ENCODE measurements at regions not wholly inside any gene's neighbourhood (a gene's known extent, or its start where the extent isn't known, plus 50 kb on each side); places are given as distances from the start of the nearest gene placed in this dataset.

DNA sequence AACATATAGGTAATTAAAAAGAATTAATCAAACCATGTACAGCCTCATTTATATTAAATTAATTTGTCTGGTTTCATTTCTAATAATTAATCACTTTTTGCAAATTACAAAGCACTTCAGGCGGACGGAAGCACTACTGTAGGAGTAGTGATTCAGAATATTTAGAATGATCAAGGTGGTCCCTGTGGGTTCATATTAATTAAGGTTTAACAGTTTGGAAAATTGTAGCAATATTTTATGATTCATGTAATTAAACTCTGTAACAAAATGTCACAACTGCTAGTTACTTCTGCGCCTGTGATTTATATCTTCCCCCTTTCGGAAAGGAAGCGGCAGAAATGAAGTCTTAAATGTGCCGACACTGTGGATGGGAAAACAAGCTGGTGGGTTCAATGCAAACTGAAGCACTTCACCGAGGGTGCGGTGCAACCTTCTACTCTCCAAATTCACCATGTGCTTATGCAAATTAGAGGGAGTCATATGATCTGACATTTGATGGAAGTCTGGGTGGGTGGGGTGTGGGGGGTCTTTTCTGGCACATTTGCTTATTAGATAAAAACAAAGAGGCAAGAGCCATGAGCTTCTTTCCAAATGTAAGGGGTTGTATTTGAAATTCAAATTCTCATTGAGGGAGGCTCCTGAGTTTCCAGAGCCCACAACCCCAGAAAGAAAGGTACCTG, 679.4 kb downstream of the TOX3 start:
- no peak for TF ChIP-seq POLR2A (IDR thresholded peaks at IDR 0.05; ENCODE audit: low read depth, low read length)
- no peak for TF ChIP-seq POLR2AphosphoS5 (IDR thresholded peaks at IDR 0.05; ENCODE audit: low read depth, low read length)

Data from GM12892 (cell line).